IgD-negative memory B cell (primary cell): ENCODE measurements at regions not wholly inside any gene's neighbourhood (a gene's known extent, or its start where the extent isn't known, plus 50 kb on each side); places are given as distances from the start of the nearest gene placed in this dataset.

Source experiments
- H3K27ac Mint-ChIP-seq, 3 donors: one replicate each; pipeline ENCODE4 v1.8.0; 2020 to 2022; ENCODE audit warnings: mild to moderate bottlenecking in 3 of 3, mixed read lengths in 3 of 3, moderate library complexity in 1 of 3
- H3K27me3 Mint-ChIP-seq: one replicate; pipeline ENCODE4 v1.8.0; 2021; ENCODE audit warnings: mixed read lengths
- H3K36me3 Mint-ChIP-seq: one replicate; pipeline ENCODE4 v1.8.0; 2020; ENCODE audit warnings: mild to moderate bottlenecking, mixed read lengths
- H3K4me1 Mint-ChIP-seq, 3 donors: one replicate each; pipeline ENCODE4 v1.8.0; 2020 to 2022; ENCODE audit warnings: mixed read lengths in 3 of 3, mild to moderate bottlenecking in 1 of 3
- H3K4me3 Mint-ChIP-seq, 4 donors: one replicate each; pipeline ENCODE4 v1.8.0; 2020 to 2022; ENCODE audit warnings: mild to moderate bottlenecking in 4 of 4, mixed read lengths in 4 of 4, moderate library complexity in 3 of 4
- H3K9me3 Mint-ChIP-seq, 3 donors: one replicate each; pipeline ENCODE4 v1.8.0; 2020 to 2021; ENCODE audit warnings: mixed read lengths in 3 of 3, mild to moderate bottlenecking in 1 of 3

- H3K9me3 Mint-ChIP-seq, result peaks cover 2 to 3% (median 3%) of the 10 kb centered on the region in 3 donors
- peaks cover 1% of the 10 kb centered on the region for H3K36me3 Mint-ChIP-seq
- peaks cover 6% of the 10 kb centered on the region for H3K27me3 Mint-ChIP-seq
- H3K27ac Mint-ChIP-seq, result no peak overlapping the region
- H3K4me3 Mint-ChIP-seq, result no peak overlapping the region
- H3K4me1 Mint-ChIP-seq, result peaks cover 0 to 2% (median 0%) of the 10 kb centered on the region in 3 donors
Observed at GRCh38 chr2:19714926-19715325, 186.9 kb downstream of the TTC32 start.

- Mint-ChIP-seq H3K4me1 (peaks cover 0 to 2% (median 0%) of the 10 kb centered on the region in 3 donors), H3K9me3 (peaks cover 2 to 5% (median 3%) of the 10 kb centered on the region in 3 donors), H3K36me3 (peaks cover 1% of the 10 kb centered on the region), H3K27me3 (peaks cover 7% of the 10 kb centered on the region), H3K27ac (no peak overlapping the region), H3K4me3 (peak overlapping the region in 1 of 4 donors; percentile 33)
Observed at GRCh38 chr2:19712850-19713249, 188.9 kb downstream of the TTC32 start.

GRCh38 chr2:19711470-19712372, 190.1 kb downstream of the TTC32 start:
- Mint-ChIP-seq H3K4me3 (no peak overlapping the region), H3K9me3 (peaks cover 2 to 7% (median 3%) of the 10 kb centered on the region in 3 donors), H3K4me1 (peaks cover 0 to 2% (median 0%) of the 10 kb centered on the region in 3 donors), H3K36me3 (peaks cover 1% of the 10 kb centered on the region), H3K27me3 (peaks cover 7% of the 10 kb centered on the region), H3K27ac (no peak overlapping the region)

GRCh38 chr2:19710230-19710629, 191.6 kb downstream of the TTC32 start:
- H3K4me3 Mint-ChIP-seq, result no peak overlapping the region
- H3K36me3 Mint-ChIP-seq, result peaks cover 1% of the 10 kb centered on the region
- no peak overlapping the region for H3K27ac Mint-ChIP-seq
- H3K4me1 Mint-ChIP-seq, result peaks cover 0 to 2% (median 0%) of the 10 kb centered on the region in 3 donors
- H3K27me3 Mint-ChIP-seq, result peaks cover 8% of the 10 kb centered on the region
- H3K9me3 Mint-ChIP-seq, result peaks cover 2 to 4% (median 3%) of the 10 kb centered on the region in 3 donors

- H3K36me3 Mint-ChIP-seq, result peaks cover 1% of the 10 kb centered on the region
- H3K27me3 Mint-ChIP-seq, result peaks cover 7% of the 10 kb centered on the region
- H3K4me3 Mint-ChIP-seq, result no peak overlapping the region
- H3K4me1 Mint-ChIP-seq, result peaks cover 0 to 2% (median 0%) of the 10 kb centered on the region in 3 donors
- H3K9me3 Mint-ChIP-seq, result peaks cover 2 to 4% (median 3%) of the 10 kb centered on the region in 3 donors
- H3K27ac Mint-ChIP-seq, result no peak overlapping the region
Observed at GRCh38 chr2:19709553-19709952, 192.2 kb downstream of the TTC32 start.

GRCh38 chr2:19708776-19709175, 193.0 kb downstream of the TTC32 start:
- H3K36me3 Mint-ChIP-seq, result peaks cover 1% of the 10 kb centered on the region
- peaks cover 0 to 2% (median 0%) of the 10 kb centered on the region in 3 donors for H3K4me1 Mint-ChIP-seq

GRCh38 chr2:19706332-19706731, 195.5 kb downstream of the TTC32 start:
- no peaks in the 10 kb centered on the region for H3K4me1 Mint-ChIP-seq
- peaks cover 8% of the 10 kb centered on the region for H3K27me3 Mint-ChIP-seq
- no peak overlapping the region for H3K27ac Mint-ChIP-seq
- no peak overlapping the region for H3K4me3 Mint-ChIP-seq
- H3K36me3 Mint-ChIP-seq, result no peaks in the 10 kb centered on the region
- H3K9me3 Mint-ChIP-seq, result peaks cover 0 to 7% (median 0%) of the 10 kb centered on the region in 3 donors

More at GRCh38 chr2:19708776-19709175, 193.0 kb downstream of the TTC32 start:
- Mint-ChIP-seq H3K4me3 (no peak overlapping the region), H3K27me3 (peaks cover 7% of the 10 kb centered on the region), H3K9me3 (peaks cover 2 to 4% (median 3%) of the 10 kb centered on the region in 3 donors), H3K27ac (no peak overlapping the region)

GRCh38 chr2:19702267-19702666, 199.5 kb downstream of the TTC32 start:
- Mint-ChIP-seq H3K27ac (no peak overlapping the region), H3K4me1 (no peaks in the 10 kb centered on the region), H3K27me3 (peaks cover 7% of the 10 kb centered on the region), H3K9me3 (peaks cover 0 to 5% (median 5%) of the 10 kb centered on the region in 3 donors), H3K36me3 (no peaks in the 10 kb centered on the region), H3K4me3 (no peak overlapping the region)

GRCh38 chr2:19700861-19701585, 200.8 kb downstream of the TTC32 start:
- H3K27ac Mint-ChIP-seq, result no peak overlapping the region
- peaks cover 0 to 8% (median 7%) of the 10 kb centered on the region in 3 donors for H3K9me3 Mint-ChIP-seq
- peaks cover 6% of the 10 kb centered on the region for H3K27me3 Mint-ChIP-seq
- no peaks in the 10 kb centered on the region for H3K36me3 Mint-ChIP-seq
- no peaks in the 10 kb centered on the region for H3K4me1 Mint-ChIP-seq
- H3K4me3 Mint-ChIP-seq, result no peak overlapping the region

- H3K36me3 Mint-ChIP-seq, result no peaks in the 10 kb centered on the region
Observed at GRCh38 chr2:19697131-19697530, 204.7 kb downstream of the TTC32 start.

GRCh38 chr2:19695706-19696105, 206.1 kb downstream of the TTC32 start:
- H3K27ac Mint-ChIP-seq, result no peak overlapping the region
- no peak overlapping the region for H3K4me3 Mint-ChIP-seq
- H3K27me3 Mint-ChIP-seq, result peaks cover 1% of the 10 kb centered on the region
- no peaks in the 10 kb centered on the region for H3K36me3 Mint-ChIP-seq
- peaks cover 0 to 7% (median 6%) of the 10 kb centered on the region in 3 donors for H3K9me3 Mint-ChIP-seq
- no peaks in the 10 kb centered on the region for H3K4me1 Mint-ChIP-seq

More at GRCh38 chr2:19697131-19697530, 204.7 kb downstream of the TTC32 start:
- peaks cover 0 to 9% (median 7%) of the 10 kb centered on the region in 3 donors for H3K9me3 Mint-ChIP-seq
- H3K4me3 Mint-ChIP-seq, result no peak overlapping the region
- no peaks in the 10 kb centered on the region for H3K4me1 Mint-ChIP-seq
- no peak overlapping the region for H3K27ac Mint-ChIP-seq
- peaks cover 4% of the 10 kb centered on the region for H3K27me3 Mint-ChIP-seq

GRCh38 chr2:19691892-19692291, 209.9 kb downstream of the TTC32 start:
- Mint-ChIP-seq H3K4me3 (no peak overlapping the region), H3K4me1 (no peaks in the 10 kb centered on the region), H3K36me3 (no peaks in the 10 kb centered on the region), H3K27ac (no peak overlapping the region), H3K27me3 (peaks cover 1% of the 10 kb centered on the region), H3K9me3 (peaks cover 0 to 6% (median 0%) of the 10 kb centered on the region in 3 donors)

- H3K36me3 Mint-ChIP-seq, result no peaks in the 10 kb centered on the region
- H3K27ac Mint-ChIP-seq, result no peak overlapping the region
- H3K4me3 Mint-ChIP-seq, result no peak overlapping the region
- H3K9me3 Mint-ChIP-seq, result no peaks in the 10 kb centered on the region
- H3K27me3 Mint-ChIP-seq, result peaks cover 1% of the 10 kb centered on the region
- no peaks in the 10 kb centered on the region for H3K4me1 Mint-ChIP-seq
Observed at GRCh38 chr2:19690429-19690828, 211.4 kb downstream of the TTC32 start.

- Mint-ChIP-seq H3K4me1 (no peaks in the 10 kb centered on the region), H3K36me3 (no peaks in the 10 kb centered on the region), H3K27me3 (peaks cover 1% of the 10 kb centered on the region), H3K9me3 (no peaks in the 10 kb centered on the region), H3K4me3 (no peak overlapping the region), H3K27ac (no peak overlapping the region)
Observed at GRCh38 chr2:19689646-19690168, 212.1 kb downstream of the TTC32 start.

GRCh38 chr2:19688059-19688458, 213.7 kb downstream of the TTC32 start:
- Mint-ChIP-seq H3K27me3 (peaks cover 1% of the 10 kb centered on the region), H3K9me3 (no peaks in the 10 kb centered on the region), H3K36me3 (no peaks in the 10 kb centered on the region), H3K4me1 (no peaks in the 10 kb centered on the region), H3K27ac (no peak overlapping the region), H3K4me3 (no peak overlapping the region)
